ENCODE measurements at regions not wholly inside any gene's neighbourhood (a gene's known extent, or its start where the extent isn't known, plus 50 kb on each side); places are given as distances from the start of the nearest gene placed in this dataset.

GRCh38 chr2:136179602-136179975, 61.6 kb upstream of the CXCR4 start:
- no peak for ATAC-seq
- Histone ChIP-seq H3K27me3 (no peaks in the 10 kb centered on the region), H3K4me1 (no peaks in the 10 kb centered on the region), H3K36me3 (no peaks in the 10 kb centered on the region), H3K9me3 (peaks cover 0 to 12% (median 0%) of the 10 kb centered on the region in 3 donors), H3K4me3 (no peak overlapping the region), H3K27ac (no peak overlapping the region)
- TF ChIP-seq EP300 (IDR thresholded peaks at IDR 0.05) (no peak), CTCF (IDR thresholded peaks at IDR 0.05) (no peak)

DNA sequence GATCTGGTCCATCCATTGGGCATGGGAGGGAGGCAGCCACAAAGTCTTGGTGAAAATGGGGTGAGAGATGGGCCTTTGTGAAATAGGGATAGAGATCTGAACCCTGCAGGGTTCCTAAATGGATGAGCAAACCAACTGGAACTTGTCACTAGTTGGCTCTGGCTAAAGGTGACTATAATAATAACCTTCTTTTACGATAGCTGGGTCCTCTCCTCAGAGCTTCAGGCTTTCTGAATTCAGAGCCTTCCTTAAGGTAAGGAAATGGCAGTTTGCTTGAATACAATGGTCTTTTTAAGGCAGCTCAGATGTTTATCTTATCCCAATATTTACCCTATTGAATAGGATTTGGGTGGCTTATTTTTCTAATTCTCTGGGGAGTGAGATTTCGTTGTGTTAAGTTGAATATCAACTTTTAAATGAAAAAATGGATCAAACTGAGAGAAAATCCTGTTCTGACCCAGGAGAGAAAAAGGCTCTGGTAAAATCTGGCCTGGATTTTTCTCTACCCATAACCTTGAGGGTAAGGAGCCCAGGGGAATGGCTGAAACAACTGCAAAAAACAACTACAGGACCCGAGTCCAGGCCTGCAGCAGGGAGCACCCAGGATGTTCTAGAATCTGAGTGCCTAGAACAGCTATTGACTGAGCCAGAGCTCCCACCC, 61.1 kb upstream of the CXCR4 start:
- H3K4me3 ChIP-seq = no peak overlapping the region
- H3K27ac ChIP-seq = no peak overlapping the region
- TF ChIP-seq POLR2A (IDR thresholded peaks at IDR 0.05) (no peak), POLR2AphosphoS5 (IDR thresholded peaks at IDR 0.05) (no peak), EP300 (IDR thresholded peaks at IDR 0.05) (no peak), CTCF (IDR thresholded peaks at IDR 0.05) (no peak)
- no peak for ATAC-seq
- H3K9me3 ChIP-seq = peaks cover 0 to 12% (median 0%) of the 10 kb centered on the region in 3 donors
- no peaks in the 10 kb centered on the region for H3K27me3 ChIP-seq
- no peaks in the 10 kb centered on the region for H3K4me1 ChIP-seq
- H3K36me3 ChIP-seq = no peaks in the 10 kb centered on the region
- WGBS, 2 donors (ENCODE audit: low coverage in 1 of 2) = 52 to 61% methylated on average over 2 to 3 of the region's 3 CpGs

DNA sequence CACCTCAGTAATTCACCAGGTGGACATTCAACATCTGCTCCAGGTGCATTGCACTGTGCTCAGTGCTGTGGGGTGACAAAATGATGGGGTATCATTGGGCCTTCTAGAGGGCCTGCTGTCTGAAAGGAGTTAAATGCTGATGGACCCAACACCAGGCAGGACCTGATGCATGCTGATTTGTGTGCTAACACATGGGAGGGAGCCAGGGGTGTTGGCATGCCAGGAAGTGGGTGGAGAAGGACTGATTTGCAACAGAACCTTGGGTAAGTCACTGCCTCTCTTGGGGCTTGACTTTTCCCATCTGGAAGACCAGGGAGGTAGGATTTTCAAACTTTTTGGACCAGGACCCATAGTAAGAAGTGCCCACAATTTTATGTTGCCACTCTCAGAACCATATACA, 57.9 kb upstream of the CXCR4 start:
- TF ChIP-seq POLR2A (IDR thresholded peaks at IDR 0.05) (no peak), CTCF (IDR thresholded peaks at IDR 0.05) (no peak), EP300 (IDR thresholded peaks at IDR 0.05) (no peak), POLR2AphosphoS5 (IDR thresholded peaks at IDR 0.05) (no peak)
- no peaks in the 10 kb centered on the region for H3K36me3 ChIP-seq
- H3K9me3 ChIP-seq = peaks cover 0 to 4% (median 0%) of the 10 kb centered on the region in 3 donors
- no peak overlapping the region for H3K27ac ChIP-seq
- H3K27me3 ChIP-seq = no peaks in the 10 kb centered on the region
- no peaks in the 10 kb centered on the region for H3K4me1 ChIP-seq
- H3K4me3 ChIP-seq = no peak overlapping the region
- no peak for ATAC-seq

DNA sequence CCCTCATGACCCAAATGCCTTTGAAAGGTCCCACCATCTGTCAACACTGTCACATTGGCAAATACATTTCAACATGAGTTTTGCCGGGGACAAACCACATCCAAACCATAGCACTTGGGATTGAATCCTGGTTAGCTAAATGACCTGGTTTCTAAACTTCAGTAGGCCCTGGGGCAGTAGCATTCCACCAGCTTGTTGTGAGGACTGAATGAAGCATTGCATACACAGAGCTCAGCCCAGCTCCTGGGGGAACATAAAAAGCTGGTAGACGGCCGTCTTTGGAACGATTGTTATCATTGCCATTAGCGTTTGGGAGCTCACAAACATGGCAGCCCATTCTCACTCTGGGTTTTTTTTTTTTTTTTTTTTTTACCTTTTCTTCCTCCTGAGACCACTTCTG, 57.5 kb upstream of the CXCR4 start:
- H3K4me3 ChIP-seq = no peak overlapping the region
- H3K4me1 ChIP-seq = no peaks in the 10 kb centered on the region
- H3K27me3 ChIP-seq = no peaks in the 10 kb centered on the region
- TF ChIP-seq POLR2AphosphoS5 (IDR thresholded peaks at IDR 0.05) (no peak), CTCF (IDR thresholded peaks at IDR 0.05) (no peak), POLR2A (IDR thresholded peaks at IDR 0.05) (no peak), EP300 (IDR thresholded peaks at IDR 0.05) (no peak)
- no peak overlapping the region for H3K27ac ChIP-seq
- WGBS, 2 donors (ENCODE audit: low coverage in 1 of 2) = 89 to 90% methylated on average over 2 to 5 of the region's 5 CpGs
- ATAC-seq = no peak
- H3K36me3 ChIP-seq = no peaks in the 10 kb centered on the region
- peaks cover 0 to under 1% (median 0%) of the 10 kb centered on the region in 3 donors for H3K9me3 ChIP-seq

- Histone ChIP-seq H3K4me3 (no peak overlapping the region), H3K9me3 (no peaks in the 10 kb centered on the region), H3K27me3 (no peaks in the 10 kb centered on the region), H3K36me3 (no peaks in the 10 kb centered on the region), H3K27ac (no peak overlapping the region), H3K4me1 (no peaks in the 10 kb centered on the region)
- TF ChIP-seq CTCF (IDR thresholded peaks at IDR 0.05) = no peak
- no peak for TF ChIP-seq EP300 (IDR thresholded peaks at IDR 0.05)
- TF ChIP-seq POLR2A (IDR thresholded peaks at IDR 0.05) = no peak
- TF ChIP-seq POLR2AphosphoS5 (IDR thresholded peaks at IDR 0.05) = no peak
- ATAC-seq = no peak
- WGBS, 2 donors (ENCODE audit: low coverage in 1 of 2) = 85% methylated on average over 1 of the region's 1 CpG; no CpG with 5 or more reads in 1 of the 2 donors
Observed at GRCh38 chr2:136173126-136173525, 55.2 kb upstream of the CXCR4 start.

All from gastroesophageal sphincter (tissue), 4 donors.